NCI-H526 treated with DMSO at 0.1 percent for 48 hours (cell line): ENCODE measurements at regions not wholly inside any gene's neighbourhood (a gene's known extent, or its start where the extent isn't known, plus 50 kb on each side); places are given as distances from the start of the nearest gene placed in this dataset.

Experiments used
- DNase-seq: peaks from one replicate; lab custom pipeline; 2025; lab: John Stamatoyannopoulos, UW

- no peak for DNase-seq
Observed at GRCh38 chr4:125693228-125693627, 378.5 kb downstream of the FAT4 start.

- DNase-seq = no peak
Observed at GRCh38 chr4:125702406-125702805, 387.7 kb downstream of the FAT4 start.

- DNase-seq = no peak
Observed at GRCh38 chr4:125703443-125703842, 388.7 kb downstream of the FAT4 start.

GRCh38 chr4:125704726-125705125 lies 390.0 kb downstream of the FAT4 start:
- no peak for DNase-seq

GRCh38 chr4:125705681-125706080 lies 390.9 kb downstream of the FAT4 start:
- no peak for DNase-seq

- DNase-seq = no peak
Observed at GRCh38 chr4:125707397-125707796, 392.6 kb downstream of the FAT4 start.

GRCh38 chr4:125710766-125711165 lies 396.0 kb downstream of the FAT4 start:
- DNase-seq = no peak

GRCh38 chr4:125714049-125714448 lies 399.3 kb downstream of the FAT4 start:
- DNase-seq = no peak

GRCh38 chr4:125714845-125715244 lies 400.1 kb downstream of the FAT4 start:
- no peak for DNase-seq

- DNase-seq = no peak
Observed at GRCh38 chr4:125719987-125720386, 405.2 kb downstream of the FAT4 start.

- DNase-seq = no peak
Observed at GRCh38 chr4:125722009-125722408, 407.3 kb downstream of the FAT4 start.

- no peak for DNase-seq
Observed at GRCh38 chr4:125725957-125726525, 411.3 kb downstream of the FAT4 start.

GRCh38 chr4:125727931-125728330 lies 413.2 kb downstream of the FAT4 start:
- DNase-seq = no peak

- DNase-seq = no peak
Observed at GRCh38 chr4:125728568-125728967, 413.8 kb downstream of the FAT4 start.

- no peak for DNase-seq
Observed at GRCh38 chr4:125729171-125729570, 414.4 kb downstream of the FAT4 start.

- DNase-seq = no peak
Observed at GRCh38 chr4:125732632-125733031, 417.9 kb downstream of the FAT4 start.

- no peak for DNase-seq
Observed at GRCh38 chr4:125734504-125734903, 419.7 kb downstream of the FAT4 start.

- DNase-seq = no peak
Observed at GRCh38 chr4:125735102-125735501, 420.3 kb downstream of the FAT4 start.

GRCh38 chr4:125736057-125736456 lies 421.3 kb downstream of the FAT4 start:
- DNase-seq = no peak

- DNase-seq = no peak
Observed at GRCh38 chr4:125739760-125740159, 425.0 kb downstream of the FAT4 start.

- DNase-seq = no peak
Observed at GRCh38 chr4:125741825-125742452, 427.2 kb downstream of the FAT4 start.

- DNase-seq = no peak
Observed at GRCh38 chr4:125744891-125745364, 430.2 kb downstream of the FAT4 start.

- DNase-seq = no peak
Observed at GRCh38 chr4:125749354-125749753, 434.6 kb downstream of the FAT4 start.

- no peak for DNase-seq
Observed at GRCh38 chr4:125750399-125750798, 435.6 kb downstream of the FAT4 start.
